GOT3 (cell line): ENCODE measurements at regions not wholly inside any gene's neighbourhood (a gene's known extent, or its start where the extent isn't known, plus 50 kb on each side); places are given as distances from the start of the nearest gene placed in this dataset.
"Not testable (repeated sequence)": the region's sequence is repeated elsewhere in the genome, so short reads cannot be mapped to it uniquely, and the experiment has no call there.

Experiments used
- DNase-seq: peaks from one replicate; lab custom pipeline; 2025; ENCODE audit warnings: mixed read lengths; lab: John Stamatoyannopoulos, UW

DNA sequence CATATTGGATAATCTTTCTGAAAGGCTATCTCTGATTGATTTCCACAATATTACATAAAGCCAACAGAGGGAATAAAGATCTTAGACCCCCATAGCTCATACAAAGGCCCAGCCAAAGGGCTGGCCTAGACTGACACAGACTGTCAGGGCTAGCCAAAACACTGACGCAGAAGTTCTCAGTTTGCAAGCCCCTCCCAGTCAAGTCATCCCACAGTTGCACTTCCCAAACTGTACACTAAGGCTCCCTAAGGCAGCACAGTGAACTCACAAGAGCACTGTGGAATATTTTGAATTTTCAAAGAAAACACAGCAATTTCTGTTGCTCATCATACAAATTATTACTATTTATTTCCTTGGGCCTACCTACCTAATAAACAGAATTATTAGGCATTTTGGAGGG lies 244.9 kb downstream of the SP3 start:
- DNase-seq: no peak

DNA sequence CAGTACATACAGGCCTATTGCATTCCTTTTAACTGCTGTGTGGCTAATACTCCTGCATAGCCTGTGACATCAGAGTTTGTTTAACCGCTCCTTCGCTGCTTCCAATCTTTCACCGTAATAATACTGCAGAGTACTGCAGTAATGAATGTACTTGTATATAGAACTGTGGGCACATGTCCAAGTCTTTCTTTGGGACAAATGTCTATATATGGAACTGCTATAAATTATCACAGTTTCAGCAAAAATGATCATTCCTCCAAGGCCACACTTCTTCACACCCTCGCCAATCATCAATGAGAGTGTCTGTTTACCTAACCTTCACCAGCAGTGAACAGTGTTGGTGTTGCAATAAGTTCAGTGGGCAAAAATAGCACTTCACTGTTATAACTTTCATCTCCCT lies 230.4 kb downstream of the SP3 start:
- DNase-seq: no peak

DNA sequence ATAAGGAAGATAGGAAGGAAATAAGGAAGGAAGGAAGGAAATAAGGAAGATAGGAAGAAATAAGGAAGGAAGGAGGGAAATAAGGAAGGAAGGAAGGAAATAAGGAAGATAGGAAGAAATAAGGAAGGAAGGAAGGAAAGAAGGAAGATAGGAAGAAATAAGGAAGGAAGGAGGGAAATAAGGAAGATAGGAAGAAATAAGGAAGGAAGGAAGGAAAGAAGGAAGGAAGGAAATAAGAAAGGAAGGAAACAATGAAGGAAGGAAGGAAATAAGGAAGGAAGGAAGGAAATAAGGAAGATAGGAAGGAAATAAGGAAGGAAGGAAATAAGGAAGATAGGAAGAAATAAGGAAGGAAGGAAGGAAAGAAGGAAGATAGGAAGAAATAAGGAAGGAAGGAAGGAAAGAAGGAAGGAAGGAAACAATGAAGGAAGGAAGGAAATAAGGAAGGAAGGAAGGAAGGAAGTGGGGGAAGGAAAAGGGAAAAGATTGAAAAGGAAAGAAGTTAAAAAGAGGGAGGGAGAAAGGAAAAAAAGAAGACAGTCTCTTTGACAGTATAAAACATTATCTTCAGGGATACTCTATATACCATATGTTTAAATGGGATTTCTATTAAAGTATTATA lies 227.1 kb downstream of the SP3 start:
- DNase-seq: not testable (repeated sequence)

DNA sequence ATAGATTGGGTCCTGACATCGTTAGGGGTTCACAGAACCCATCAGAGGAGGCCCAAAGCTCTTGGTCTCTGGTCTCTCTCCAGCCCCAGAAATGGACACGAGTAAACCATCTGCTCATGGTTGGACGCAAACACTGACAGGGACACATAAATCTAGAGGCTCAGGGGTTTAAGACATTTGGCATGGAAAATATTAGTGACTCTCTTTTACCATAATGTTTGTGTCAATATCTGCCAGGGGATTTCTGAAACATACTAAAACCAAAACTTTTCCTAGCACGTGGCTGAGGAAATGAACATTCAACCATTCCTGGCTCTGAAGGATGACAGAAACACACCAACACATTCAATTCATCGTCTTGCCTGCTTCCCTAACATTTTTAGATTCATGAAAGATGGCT lies 226.2 kb downstream of the SP3 start:
- no peak for DNase-seq

DNA sequence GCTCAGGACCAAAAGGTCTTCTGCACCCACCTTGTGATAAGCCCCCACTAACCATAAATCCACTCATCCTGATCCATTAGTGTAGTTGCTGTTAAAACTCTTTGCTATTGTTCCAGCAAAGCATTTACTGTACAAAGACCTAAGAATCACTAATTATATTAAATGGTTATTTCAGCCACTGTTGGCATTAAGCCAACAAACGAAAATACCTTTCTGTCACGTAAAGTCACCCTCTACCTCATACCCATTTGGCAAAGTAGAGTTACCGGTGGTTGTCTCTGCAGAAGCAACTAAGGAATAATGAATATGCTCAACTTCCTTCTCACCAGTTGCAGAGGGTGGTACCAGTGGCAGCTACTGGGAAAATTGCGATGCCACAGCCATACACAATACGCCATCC lies 224.5 kb downstream of the SP3 start:
- DNase-seq: no peak

DNA sequence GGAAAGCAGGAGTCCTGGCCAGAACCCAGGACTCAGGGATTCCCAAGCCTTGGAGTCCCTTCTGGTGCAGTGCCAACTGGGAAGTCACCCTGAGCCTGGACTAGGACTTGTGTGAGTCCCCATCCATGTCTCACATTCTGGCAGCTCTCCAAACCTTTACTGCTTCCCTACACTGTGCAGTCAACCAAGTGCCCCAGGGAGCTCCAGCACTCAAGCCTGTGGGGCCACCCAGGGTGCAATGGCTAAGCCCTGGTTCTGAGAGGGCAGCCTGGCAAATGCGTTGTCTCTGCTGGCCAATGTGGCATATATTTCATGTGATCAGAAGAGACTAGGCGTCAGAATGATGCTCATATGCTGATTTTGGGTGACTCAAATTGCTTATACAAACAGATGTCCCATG lies 223.4 kb downstream of the SP3 start:
- no peak for DNase-seq

DNA sequence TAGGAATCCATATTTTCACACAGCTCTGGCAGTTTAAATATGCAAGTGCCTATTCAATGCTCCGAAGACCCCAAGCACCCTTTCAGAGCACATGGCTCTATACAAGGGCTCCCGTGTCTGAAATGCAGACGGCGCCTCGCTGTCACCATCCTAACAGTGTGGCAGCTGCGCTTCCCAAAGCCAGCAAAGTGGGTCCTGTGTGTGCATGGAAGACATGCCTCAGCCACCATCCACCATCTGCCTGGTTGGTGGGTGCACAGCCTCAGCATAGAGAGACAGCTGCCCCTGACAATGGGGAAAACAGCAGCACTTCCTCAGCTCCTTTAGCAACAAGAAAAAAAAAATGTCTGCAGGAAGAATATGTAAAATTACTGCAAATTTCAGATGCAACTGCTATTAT lies 218.1 kb downstream of the SP3 start:
- no peak for DNase-seq

DNA sequence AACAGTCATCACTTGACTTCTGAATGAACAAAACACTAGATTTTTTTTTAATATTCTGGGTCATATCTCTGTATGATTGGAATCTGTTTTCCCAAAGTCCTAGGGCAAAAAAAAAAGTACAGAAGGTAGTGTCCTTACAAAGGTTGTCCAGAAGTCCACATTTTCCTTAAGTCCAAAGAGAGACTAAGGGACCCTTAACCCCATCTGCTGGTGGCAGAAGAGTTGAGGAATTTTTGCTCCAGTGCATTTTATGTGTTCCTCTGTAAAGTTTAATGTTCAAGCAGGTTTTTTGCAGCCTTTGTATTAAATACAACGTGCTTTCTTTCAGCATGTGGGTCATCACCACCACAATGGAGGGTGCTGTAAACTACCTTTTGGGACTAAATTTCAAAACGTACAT lies 215.9 kb downstream of the SP3 start:
- no peak for DNase-seq

DNA sequence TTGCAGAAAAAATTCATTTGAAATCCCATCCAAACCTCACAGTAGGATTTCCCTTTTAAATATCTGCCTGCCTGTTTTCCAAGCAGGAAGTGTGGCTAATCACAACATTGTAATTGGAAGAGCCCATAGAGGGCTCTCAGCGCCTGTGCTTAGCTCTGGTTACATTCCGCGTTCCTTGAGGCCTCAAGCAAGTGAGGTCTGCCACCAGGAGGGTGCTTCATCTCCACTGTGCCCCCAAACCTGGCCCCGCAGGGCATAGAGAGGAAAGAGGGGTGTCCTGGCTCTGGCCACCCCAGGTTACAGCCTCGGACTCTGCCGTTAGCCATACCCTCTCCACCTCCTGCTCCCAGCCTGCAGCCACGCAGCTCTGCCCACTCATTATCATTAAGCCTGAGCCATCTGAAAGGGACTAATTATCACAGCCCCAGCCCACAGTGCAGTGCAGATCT lies 214.8 kb downstream of the SP3 start:
- no peak for DNase-seq

DNA sequence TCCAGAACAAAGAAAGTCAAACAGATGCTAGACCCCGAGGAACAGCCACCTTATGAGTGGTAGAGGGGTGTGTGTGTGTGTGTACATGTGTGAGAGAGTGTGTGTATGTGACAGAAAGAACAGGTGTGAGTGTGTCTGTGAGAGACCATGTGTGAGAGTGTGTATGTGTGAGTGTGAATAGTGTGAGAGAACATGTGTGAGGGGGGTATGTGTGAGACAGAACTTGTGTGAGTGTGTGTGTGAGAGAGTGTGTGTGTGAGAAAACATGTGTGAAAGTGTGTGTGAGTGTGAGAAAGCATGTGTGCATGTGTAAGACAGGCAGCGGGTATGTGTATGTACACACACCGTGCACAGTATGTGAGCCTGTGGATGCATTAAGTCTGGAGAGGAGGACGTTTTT lies 214.3 kb downstream of the SP3 start:
- DNase-seq: no peak

DNA sequence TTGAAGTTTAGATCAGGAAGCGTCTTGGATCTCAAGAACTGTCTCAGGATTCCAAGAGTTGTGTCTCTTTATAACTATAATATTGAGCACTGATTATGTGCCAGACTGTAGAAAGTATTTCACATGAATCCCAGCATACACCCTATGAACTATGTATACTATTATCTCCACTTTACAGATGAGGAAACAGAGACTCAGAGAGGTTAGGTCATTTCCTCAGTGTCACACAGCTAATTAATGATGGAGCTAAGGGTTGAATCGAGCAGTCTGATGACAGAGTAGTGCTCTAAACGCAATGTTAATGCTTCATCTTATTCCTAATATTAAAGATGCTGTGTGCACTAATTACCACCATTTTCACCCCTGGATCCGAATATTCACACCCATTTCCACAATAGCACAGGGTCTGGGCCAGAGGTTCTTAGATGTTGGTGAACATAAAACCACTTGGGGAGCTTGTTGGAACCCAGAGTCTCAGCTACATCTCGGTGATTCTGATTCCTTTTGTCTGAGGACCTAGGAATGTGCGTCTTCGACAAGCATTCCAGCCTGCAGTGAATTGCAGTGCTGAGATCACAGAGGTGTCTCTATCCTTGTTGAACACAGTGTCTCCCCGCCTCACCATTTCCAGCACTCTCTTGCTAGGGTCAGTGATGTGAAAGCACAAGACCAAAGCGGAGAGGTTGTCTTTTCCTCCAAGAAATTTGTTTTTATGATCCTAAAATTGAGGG lies 213.8 kb downstream of the SP3 start:
- DNase-seq: no peak

DNA sequence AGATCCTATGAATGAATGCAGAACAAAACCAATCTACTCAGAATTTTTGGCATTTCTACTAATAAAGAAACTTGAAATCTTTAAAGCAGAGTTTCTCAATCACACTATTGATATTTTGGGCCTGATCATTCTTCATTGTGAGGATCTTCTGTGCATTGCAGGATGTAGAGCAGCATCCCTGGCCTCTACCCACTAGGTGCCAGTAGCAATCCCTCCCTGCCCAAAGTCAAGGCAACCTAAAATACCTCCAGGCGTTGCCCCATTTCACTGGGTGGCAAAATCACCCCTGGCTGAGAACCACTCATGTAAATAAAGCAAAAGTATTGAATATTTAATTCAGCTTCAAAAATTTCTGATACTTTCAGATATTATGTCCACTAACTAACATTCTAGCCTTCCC lies 213.0 kb downstream of the SP3 start:
- no peak for DNase-seq

DNA sequence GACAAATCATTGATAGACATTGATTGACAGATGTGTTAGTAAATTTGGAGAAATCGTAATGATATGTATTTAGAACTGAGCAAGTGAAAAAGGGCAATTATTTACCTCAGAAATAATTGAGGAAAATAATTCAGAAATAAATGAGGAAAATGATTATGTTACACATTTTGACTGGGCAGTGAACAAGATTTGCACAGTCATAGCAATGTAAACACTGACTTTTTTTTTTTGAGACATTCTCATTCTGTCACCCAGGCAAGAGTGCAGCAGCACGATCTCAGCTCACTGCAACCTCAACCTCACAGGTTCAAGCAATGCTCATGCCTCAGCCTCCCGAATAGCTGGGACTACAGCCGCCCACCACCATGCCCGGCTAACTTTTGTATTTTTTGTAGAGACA lies 211.7 kb downstream of the SP3 start:
- DNase-seq: no peak

DNA sequence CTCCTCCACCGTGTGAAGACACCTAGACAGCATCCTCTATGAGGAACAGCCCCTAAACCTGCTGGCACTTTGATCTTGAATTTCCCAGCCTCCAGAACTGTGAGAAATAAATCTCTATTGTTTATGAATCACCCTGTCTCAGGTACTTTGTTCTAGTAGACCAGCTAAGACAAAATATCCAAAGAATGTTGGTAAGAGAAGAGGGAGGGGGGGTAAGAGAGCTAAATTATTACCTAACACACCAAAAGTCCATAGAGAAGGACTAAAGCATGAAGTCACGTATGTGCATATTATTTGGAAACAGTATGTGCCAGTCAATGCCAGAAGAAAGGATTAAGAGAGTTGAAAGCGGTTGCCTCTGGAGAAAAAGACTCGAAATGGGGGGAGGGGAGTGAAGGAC lies 211.0 kb downstream of the SP3 start:
- no peak for DNase-seq

DNA sequence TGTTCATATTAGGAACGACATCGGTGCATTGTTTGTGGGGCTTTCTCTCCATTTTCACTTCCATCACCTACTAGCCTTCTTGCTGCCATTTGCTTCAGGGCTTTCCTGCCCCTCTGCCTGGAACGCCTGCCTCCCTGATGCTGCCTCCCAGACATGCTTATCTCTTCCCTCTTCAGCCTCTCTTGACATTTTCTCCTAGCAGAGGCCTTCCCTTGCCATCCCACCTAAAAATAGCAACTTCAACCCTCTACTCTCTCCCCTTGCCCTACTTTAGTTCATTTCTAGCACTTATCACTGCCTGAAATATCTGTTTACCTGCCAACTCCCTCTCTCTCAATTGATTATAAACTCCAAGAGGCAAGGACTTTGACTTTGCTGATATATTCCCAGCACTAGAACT lies 210.3 kb downstream of the SP3 start:
- no peak for DNase-seq

DNA sequence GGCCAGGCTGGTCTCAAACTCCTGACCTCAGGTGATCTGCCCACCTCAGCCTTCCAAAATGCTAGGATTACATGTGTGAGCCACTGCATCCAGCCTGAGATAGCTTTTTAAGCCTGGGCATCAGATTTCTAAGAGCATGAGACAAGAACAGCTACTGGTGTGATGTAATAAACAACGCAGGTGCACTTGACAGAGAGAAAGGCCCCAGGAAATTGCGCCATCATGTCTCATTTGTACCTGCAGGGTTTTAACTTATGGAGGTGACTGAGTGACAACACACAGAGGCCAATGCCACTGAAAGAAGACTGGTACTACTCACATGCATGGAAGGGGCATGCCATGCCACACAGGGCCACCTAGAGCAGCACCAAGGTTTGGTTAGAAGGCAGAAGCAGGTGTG lies 209.4 kb downstream of the SP3 start:
- no peak for DNase-seq

DNA sequence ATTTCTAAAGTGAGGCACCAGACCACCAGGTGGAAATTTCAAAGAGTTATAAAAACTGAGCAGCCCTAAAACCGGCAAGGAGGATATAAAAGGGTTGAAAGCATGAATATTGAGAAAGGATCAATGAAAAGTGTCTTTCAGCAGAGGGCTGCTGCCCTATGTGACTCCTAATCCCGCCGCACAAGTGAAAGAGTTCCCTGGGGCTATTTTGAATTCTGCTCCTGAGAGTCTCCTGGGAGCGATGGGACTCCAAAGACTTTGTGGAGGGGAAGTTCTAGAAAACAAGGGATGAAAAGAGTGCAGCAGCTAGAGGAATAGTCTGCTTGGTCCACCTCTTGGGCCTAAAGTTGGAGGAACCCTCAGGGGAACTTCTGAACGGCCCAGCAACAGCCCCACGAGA lies 205.2 kb downstream of the SP3 start:
- DNase-seq: no peak

DNA sequence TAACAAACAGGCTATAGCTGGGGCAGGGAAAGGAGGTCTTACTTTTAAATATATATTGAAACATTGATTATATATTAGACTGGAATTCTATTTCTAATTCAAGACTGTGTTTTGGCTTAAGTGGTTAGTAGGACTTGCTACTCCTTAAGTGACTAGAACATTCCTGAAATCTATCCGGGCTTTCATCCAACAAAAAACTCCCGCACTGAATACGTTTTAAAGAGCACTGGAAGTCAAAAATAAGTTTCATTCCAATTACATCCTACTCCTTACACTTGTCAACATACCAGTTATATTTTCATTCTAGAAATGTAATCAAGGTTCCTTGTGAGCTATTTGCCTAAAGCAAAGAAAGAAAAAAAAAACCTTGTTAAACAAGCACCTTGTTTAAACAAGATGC lies 204.6 kb downstream of the SP3 start:
- no peak for DNase-seq

DNA sequence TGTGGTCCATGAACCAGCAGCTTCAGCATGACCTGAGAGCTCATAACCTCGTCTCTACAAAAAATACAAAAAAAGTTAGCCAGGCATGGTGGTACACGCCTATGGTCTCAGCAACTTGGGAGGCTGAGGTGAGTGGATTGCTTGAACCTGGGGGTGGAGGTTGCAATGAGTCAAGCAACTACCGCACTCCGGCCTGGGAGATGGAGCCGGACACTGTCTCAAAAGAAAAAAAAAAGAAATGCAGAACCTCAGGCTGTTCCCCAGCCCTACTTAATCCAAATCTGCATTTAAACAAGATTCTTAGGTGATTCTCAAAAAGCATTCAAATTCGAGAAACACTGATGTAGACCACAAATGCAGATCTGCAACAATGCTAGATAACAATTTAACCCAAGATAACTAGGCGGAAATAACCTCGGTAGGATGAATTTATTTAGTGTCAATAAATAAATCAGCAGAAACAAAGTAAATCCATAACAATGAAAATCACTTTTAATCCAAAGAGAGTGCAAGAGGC lies 203.5 kb downstream of the SP3 start:
- no peak for DNase-seq

DNA sequence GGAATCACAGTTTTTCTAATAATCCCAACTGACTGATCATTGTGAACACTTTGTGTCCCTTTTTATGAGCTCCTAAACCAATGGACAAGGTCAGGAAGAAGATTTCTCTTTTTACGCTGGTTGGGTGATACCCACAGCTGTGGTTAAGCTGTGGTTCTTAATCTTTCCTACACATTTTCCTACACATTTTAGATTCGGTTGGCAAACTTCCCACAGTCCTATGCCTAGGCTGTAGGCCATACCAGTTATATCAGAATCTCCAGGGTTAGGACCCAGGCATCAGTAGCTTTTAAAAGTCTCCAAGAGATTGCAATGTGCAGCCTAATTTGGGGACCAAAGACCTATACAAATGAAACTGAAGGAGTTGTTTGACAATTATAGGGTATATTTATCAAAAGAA lies 203.0 kb downstream of the SP3 start:
- no peak for DNase-seq

DNA sequence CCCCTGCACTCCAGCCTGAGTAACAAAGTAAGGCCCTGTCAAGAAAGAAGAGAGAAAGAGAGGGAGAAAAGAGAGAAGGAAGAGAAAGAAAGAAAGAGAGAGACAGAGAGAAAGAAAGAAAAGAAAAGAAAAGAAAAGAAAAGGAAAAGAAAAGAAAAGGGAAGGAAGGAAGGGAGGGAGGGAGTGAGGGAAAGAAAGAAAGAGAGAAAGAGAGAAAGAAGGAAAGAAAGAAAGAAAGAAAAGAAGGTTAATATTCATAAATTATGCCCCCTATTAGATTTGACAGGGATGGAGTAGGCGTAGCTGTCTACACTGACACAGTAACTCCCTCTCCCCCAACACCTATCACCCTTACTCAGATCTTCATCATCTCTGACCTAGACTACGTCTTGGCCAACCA lies 202.3 kb downstream of the SP3 start:
- DNase-seq: no peak

DNA sequence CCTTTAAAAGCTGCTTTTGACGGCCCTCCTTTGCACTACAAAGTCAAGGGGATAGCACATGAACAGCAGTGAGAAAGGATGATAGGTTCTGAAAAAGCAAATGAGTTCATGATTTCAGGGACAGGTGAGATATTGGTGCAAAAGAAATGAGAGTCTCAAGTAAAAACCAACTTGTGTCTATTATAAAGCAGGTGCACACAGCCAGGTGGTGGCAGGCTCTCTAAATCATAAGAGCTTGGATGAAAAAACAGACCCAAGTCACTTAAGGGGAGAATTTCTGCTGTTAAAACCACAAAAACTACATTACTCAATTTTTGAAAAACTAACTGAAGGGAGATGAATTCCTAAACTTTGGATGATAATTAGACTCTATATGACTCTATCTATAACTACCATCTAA lies 201.5 kb downstream of the SP3 start:
- no peak for DNase-seq

DNA sequence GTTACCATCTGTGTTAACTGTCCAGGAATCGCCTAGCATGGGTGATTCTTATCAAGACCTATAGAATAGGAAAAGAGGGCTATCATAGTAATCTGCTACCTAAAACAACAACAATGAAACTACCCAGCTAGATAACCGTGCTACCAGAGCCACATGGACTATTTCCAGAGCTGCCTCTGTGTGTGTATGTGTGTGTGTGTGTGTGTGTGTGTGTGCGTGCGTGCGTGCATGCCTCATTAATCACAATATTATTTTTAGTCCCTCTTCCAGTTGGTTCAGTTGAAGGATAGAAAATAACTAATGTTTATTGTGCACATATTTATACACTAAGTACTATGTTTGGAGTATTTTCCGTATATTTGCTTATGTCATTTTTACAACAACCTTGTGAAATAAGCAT lies 201.1 kb downstream of the SP3 start:
- DNase-seq: no peak
